HG02642 (cell line): ENCODE measurements at regions not wholly inside any gene's neighbourhood (a gene's known extent, or its start where the extent isn't known, plus 50 kb on each side); places are given as distances from the start of the nearest gene placed in this dataset.
"Not testable (repeated sequence)": the region's sequence is repeated elsewhere in the genome, so short reads cannot be mapped to it uniquely, and the experiment has no call there.

Experiments
- ATAC-seq: cut with Tn5 transposase; IDR thresholded peaks from one replicate; pipeline ENCODE4 v1.9.1; 2021; ENCODE audit warnings: mild to moderate bottlenecking; ENCODE audit not compliant: unreplicated experiment, poor library complexity

- no peak for ATAC-seq
Measured at GRCh38 chr4:82200046-82200445, 173.7 kb downstream of the HNRNPD start.

- ATAC-seq: no peak
Measured at GRCh38 chr4:82194329-82194728, 179.5 kb downstream of the HNRNPD start.

- no peak for ATAC-seq
Measured at GRCh38 chr4:82192017-82192673, 181.6 kb downstream of the HNRNPD start.

GRCh38 chr4:82181789-82182188 lies 192.0 kb downstream of the HNRNPD start:
- ATAC-seq: no peak

GRCh38 chr4:82172186-82172585 lies 201.6 kb downstream of the HNRNPD start:
- ATAC-seq: no peak

- no peak for ATAC-seq
Measured at GRCh38 chr4:82171531-82172155, 202.1 kb downstream of the HNRNPD start.

GRCh38 chr4:82149750-82150149 lies 224.0 kb downstream of the HNRNPD start:
- no peak for ATAC-seq

GRCh38 chr4:82145850-82146249 lies 227.9 kb downstream of the HNRNPD start:
- ATAC-seq: no peak

GRCh38 chr4:82140422-82140821 lies 233.4 kb downstream of the HNRNPD start:
- ATAC-seq: no peak

- no peak for ATAC-seq
Measured at GRCh38 chr4:82139287-82139686, 234.5 kb downstream of the HNRNPD start.

- ATAC-seq: no peak
Measured at GRCh38 chr4:82138374-82138773, 235.4 kb downstream of the HNRNPD start.

- ATAC-seq: no peak
Measured at GRCh38 chr4:82136161-82136801, 237.5 kb downstream of the HNRNPD start.

- ATAC-seq: no peak
Measured at GRCh38 chr4:82128355-82128754, 245.4 kb downstream of the HNRNPD start.

- ATAC-seq: no peak
Measured at GRCh38 chr4:82126512-82127040, 247.2 kb downstream of the HNRNPD start.

- no peak for ATAC-seq
Measured at GRCh38 chr4:82125787-82126297, 247.9 kb downstream of the HNRNPD start.

GRCh38 chr4:82124932-82125786 lies 248.6 kb downstream of the HNRNPD start:
- ATAC-seq: no peak

GRCh38 chr4:82124365-82124764 lies 249.4 kb downstream of the HNRNPD start:
- no peak for ATAC-seq

- no peak for ATAC-seq
Measured at GRCh38 chr4:82123934-82124333, 249.9 kb downstream of the HNRNPD start.

- not testable (repeated sequence) for ATAC-seq
Measured at GRCh38 chr4:82115183-82115582, 258.6 kb downstream of the HNRNPD start.

GRCh38 chr4:82108506-82108905 lies 265.3 kb downstream of the HNRNPD start:
- ATAC-seq: no peak
